ENCODE measurements at regions not wholly inside any gene's neighbourhood (a gene's known extent, or its start where the extent isn't known, plus 50 kb on each side); places are given as distances from the start of the nearest gene placed in this dataset.

DNA sequence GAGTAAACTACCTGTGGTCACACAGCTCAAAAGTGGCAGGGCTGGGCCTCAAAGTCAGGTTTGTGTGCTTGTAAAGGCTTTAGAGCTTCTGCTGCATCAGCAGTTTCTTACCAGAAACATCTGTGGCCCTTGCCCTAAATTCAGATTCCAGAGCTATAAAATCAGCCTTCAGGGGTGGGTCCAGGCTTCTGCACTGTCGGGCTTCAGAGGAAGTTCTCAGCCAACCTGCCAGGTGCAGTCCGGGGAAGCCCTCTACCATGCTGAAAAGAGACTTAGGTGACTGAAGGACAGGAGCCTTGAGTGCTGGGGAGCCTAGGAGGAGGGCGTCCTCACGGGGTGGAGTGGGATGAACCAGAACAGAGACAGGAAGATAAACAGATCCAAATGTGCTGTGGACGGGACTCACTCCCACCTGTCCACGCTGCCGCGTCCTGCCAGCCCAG is 69.9 kb upstream of the HS6ST1 start:
- no peak for TF ChIP-seq POLR2AphosphoS5 (IDR thresholded peaks at IDR 0.05; ENCODE audit: low read depth)
- TF ChIP-seq, protein P1, sequence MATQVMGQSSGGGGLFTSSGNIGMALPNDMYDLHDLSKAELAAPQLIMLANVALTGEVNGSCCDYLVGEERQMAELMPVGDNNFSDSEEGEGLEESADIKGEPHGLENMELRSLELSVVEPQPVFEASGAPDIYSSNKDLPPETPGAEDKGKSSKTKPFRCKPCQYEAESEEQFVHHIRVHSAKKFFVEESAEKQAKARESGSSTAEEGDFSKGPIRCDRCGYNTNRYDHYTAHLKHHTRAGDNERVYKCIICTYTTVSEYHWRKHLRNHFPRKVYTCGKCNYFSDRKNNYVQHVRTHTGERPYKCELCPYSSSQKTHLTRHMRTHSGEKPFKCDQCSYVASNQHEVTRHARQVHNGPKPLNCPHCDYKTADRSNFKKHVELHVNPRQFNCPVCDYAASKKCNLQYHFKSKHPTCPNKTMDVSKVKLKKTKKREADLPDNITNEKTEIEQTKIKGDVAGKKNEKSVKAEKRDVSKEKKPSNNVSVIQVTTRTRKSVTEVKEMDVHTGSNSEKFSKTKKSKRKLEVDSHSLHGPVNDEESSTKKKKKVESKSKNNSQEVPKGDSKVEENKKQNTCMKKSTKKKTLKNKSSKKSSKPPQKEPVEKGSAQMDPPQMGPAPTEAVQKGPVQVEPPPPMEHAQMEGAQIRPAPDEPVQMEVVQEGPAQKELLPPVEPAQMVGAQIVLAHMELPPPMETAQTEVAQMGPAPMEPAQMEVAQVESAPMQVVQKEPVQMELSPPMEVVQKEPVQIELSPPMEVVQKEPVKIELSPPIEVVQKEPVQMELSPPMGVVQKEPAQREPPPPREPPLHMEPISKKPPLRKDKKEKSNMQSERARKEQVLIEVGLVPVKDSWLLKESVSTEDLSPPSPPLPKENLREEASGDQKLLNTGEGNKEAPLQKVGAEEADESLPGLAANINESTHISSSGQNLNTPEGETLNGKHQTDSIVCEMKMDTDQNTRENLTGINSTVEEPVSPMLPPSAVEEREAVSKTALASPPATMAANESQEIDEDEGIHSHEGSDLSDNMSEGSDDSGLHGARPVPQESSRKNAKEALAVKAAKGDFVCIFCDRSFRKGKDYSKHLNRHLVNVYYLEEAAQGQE (IDR thresholded peaks at IDR 0.05; ENCODE audit: insufficient replicate concordance, low read depth): no peak
- no peak for TF ChIP-seq CTCF (IDR thresholded peaks at IDR 0.05; ENCODE audit: insufficient read depth, low read length)
- TF ChIP-seq GABPA (IDR thresholded peaks at IDR 0.05; ENCODE audit: low read depth): no peak
- no peak for TF ChIP-seq SPI1 (IDR thresholded peaks at IDR 0.05; ENCODE audit: borderline replicate concordance, low read depth)
- Histone ChIP-seq H3K27ac (replicated peaks) (no peak overlapping the region), H3K27me3 (ENCODE audit: insufficient read depth, poor library complexity, severe bottlenecking) (no peaks in the 10 kb centered on the region), H3K4me3 (replicated peaks; ENCODE audit: insufficient read depth, low read length) (no peak overlapping the region)
- no peak for DNase-seq (ENCODE audit: low read depth in 1 of 2, low spot score in 1 of 2)

GRCh38 chr2:128389388-128390086 is 70.9 kb upstream of the HS6ST1 start:
- no peak for DNase-seq (ENCODE audit: low read depth in 1 of 2, low spot score in 1 of 2)
- H3K27me3 ChIP-seq (ENCODE audit: insufficient read depth, poor library complexity, severe bottlenecking): no peaks in the 10 kb centered on the region
- H3K4me3 ChIP-seq (replicated peaks; ENCODE audit: insufficient read depth, low read length): no peak overlapping the region
- H3K27ac ChIP-seq (replicated peaks): no peak overlapping the region
- TF ChIP-seq GABPA (IDR thresholded peaks at IDR 0.05; ENCODE audit: low read depth) (no peak), SPI1 (IDR thresholded peaks at IDR 0.05; ENCODE audit: borderline replicate concordance, low read depth) (no peak), CTCF (IDR thresholded peaks at IDR 0.05; ENCODE audit: insufficient read depth, low read length) (no peak), POLR2AphosphoS5 (IDR thresholded peaks at IDR 0.05; ENCODE audit: low read depth) (no peak)
- TF ChIP-seq, protein P1 (IDR thresholded peaks at IDR 0.05; ENCODE audit: insufficient replicate concordance, low read depth): no peak

DNA sequence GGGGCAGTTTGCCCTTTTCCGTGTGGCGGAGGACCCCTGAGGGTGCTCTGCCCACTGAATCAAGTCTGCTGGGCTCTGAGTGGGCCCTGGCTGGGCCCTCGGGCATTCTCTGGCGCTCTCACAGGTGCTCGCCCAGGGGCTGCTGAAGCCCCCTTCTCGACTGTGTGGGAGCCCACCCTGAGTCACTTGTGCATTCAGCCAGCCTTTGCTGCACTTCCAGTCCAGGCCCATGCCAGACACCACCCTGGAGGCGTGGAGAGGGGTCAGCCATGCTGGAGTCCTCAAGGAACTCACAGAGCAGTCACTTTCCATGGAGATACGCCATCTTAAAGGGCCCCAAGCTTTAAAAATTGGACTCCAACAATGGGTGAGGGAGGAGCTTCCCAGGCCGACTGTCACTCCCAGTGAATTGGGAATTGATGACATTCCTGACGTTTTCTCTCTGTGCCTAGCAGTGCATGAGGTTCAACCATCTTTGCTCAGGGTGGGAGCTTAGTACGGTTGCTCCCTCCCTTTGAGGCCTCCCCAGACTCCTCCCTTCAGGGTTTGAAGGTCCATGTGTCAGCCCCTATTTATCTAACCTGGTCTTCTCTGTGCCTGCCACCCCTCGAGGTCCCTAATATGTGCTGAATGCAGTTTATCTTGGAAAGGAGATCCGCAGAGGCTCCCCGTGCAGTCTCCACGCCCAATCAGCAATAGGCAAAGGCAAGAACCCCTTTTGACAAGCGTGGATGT is 71.8 kb upstream of the HS6ST1 start:
- TF ChIP-seq SPI1 (IDR thresholded peaks at IDR 0.05; ENCODE audit: borderline replicate concordance, low read depth) (no peak), GABPA (IDR thresholded peaks at IDR 0.05; ENCODE audit: low read depth) (no peak), CTCF (IDR thresholded peaks at IDR 0.05; ENCODE audit: insufficient read depth, low read length) (no peak), POLR2AphosphoS5 (IDR thresholded peaks at IDR 0.05; ENCODE audit: low read depth) (no peak)
- TF ChIP-seq, protein P1 (IDR thresholded peaks at IDR 0.05; ENCODE audit: insufficient replicate concordance, low read depth): no peak
- H3K4me3 ChIP-seq (replicated peaks; ENCODE audit: insufficient read depth, low read length): no peak overlapping the region
- no peak for DNase-seq (ENCODE audit: low read depth in 1 of 2, low spot score in 1 of 2)
- no peak overlapping the region for H3K27ac ChIP-seq (replicated peaks)
- H3K27me3 ChIP-seq (ENCODE audit: insufficient read depth, poor library complexity, severe bottlenecking): no peaks in the 10 kb centered on the region

All from HL-60 (cell line).